MCF 10A (cell line): ENCODE measurements at regions not wholly inside any gene's neighbourhood (a gene's known extent, or its start where the extent isn't known, plus 50 kb on each side); places are given as distances from the start of the nearest gene placed in this dataset.

Experiments
- BruUV-seq: library from RNA; stranded (reverse); fragments of 400-500 nt; replicated peaks from 2 replicates; lab custom pipeline; 2021; lab: Mats Ljungman, UMichigan
- CTCF ChIA-PET: fragments of 300-600 bp; sonication (Branson Sonifier 250); formaldehyde crosslinking; extraction: SDS; loops from one replicate; lab custom pipeline; 2021; ENCODE audit warnings: antibody characterized with exemption, inconsistent platforms; lab: Yijun Ruan, JAX
- POLR2A ChIA-PET: fragments of 300-600, 350-650 bp; sonication (Branson Sonifier 250); formaldehyde crosslinking; extraction: SDS; loops from one replicate; lab custom pipeline; 2020; ENCODE audit warnings: antibody characterized with exemption, inconsistent platforms; lab: Yijun Ruan, JAX
- DNase-seq: peaks from one replicate; pipeline ENCODE4 v3.0.0-alpha.2; 2018; ENCODE audit not compliant: unreplicated experiment
- H3K27ac Mint-ChIP-seq: one replicate; pipeline ENCODE4 v1.8.0; 2022; ENCODE audit warnings: mild to moderate bottlenecking, low read depth, mixed read lengths; ENCODE audit not compliant: unreplicated experiment
- H3K27me3 Mint-ChIP-seq: one replicate; pipeline ENCODE4 v1.8.0; 2022; ENCODE audit warnings: mixed read lengths; ENCODE audit not compliant: insufficient read depth, unreplicated experiment
- H3K36me3 Mint-ChIP-seq: one replicate; pipeline ENCODE4 v1.8.0; 2022; ENCODE audit warnings: mild to moderate bottlenecking, moderate library complexity, mixed read lengths; ENCODE audit not compliant: insufficient read depth, unreplicated experiment
- H3K4me1 Mint-ChIP-seq: one replicate; pipeline ENCODE4 v1.8.0; 2022; ENCODE audit warnings: mixed read lengths; ENCODE audit not compliant: insufficient read depth, unreplicated experiment
- H3K4me3 Mint-ChIP-seq: one replicate; pipeline ENCODE4 v1.8.0; 2022; ENCODE audit warnings: mild to moderate bottlenecking, moderate library complexity, mixed read lengths; ENCODE audit not compliant: unreplicated experiment
- H3K9me3 Mint-ChIP-seq: one replicate; pipeline ENCODE4 v1.8.0; 2022; ENCODE audit warnings: mixed read lengths; ENCODE audit not compliant: unreplicated experiment
- intact Hi-C: fragments of 100-400 bp; cut with micrococcal nuclease; formaldehyde crosslinking; loops from 2 replicates; pipeline ENCODE4 v1.14.1; 2022
- TF ChIP-seq, protein P1 (sequence below): fragments of 200-600 bp; IDR thresholded peaks from one replicate; pipeline ENCODE4 v1.8.0; 2022; ENCODE audit warnings: antibody characterized with exemption, mild to moderate bottlenecking; ENCODE audit not compliant: unreplicated experiment

DNA sequence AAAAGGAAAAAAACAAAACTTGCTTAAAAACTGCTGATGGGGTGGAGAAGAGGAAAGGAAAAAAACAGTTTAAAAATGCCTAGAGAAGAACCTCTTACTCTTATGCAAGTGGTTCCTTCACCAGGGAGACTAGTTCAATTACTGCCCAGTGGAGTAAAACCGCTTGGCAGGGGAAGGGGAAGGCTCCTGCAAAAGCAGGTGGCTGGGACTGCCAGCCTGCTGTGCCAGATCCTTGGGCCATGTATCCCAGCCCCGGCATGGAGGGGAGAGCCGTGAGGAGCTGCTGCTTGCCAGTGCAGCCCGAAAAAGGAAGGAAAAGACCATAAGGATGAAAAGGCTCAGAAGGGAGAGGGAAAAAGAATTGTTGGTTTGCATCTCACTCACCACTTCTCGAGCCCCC lies 123.0 kb downstream of the FSCB start:
- no peak for DNase-seq
- ChIA-PET CTCF (no interaction called here), POLR2A (interaction anchor here (1.1 kb wide), 1 partner anchor 12 kb away, joined by 3 read pairs; no protein-coding TSS in a partner anchor)
- TF ChIP-seq, protein P1, sequence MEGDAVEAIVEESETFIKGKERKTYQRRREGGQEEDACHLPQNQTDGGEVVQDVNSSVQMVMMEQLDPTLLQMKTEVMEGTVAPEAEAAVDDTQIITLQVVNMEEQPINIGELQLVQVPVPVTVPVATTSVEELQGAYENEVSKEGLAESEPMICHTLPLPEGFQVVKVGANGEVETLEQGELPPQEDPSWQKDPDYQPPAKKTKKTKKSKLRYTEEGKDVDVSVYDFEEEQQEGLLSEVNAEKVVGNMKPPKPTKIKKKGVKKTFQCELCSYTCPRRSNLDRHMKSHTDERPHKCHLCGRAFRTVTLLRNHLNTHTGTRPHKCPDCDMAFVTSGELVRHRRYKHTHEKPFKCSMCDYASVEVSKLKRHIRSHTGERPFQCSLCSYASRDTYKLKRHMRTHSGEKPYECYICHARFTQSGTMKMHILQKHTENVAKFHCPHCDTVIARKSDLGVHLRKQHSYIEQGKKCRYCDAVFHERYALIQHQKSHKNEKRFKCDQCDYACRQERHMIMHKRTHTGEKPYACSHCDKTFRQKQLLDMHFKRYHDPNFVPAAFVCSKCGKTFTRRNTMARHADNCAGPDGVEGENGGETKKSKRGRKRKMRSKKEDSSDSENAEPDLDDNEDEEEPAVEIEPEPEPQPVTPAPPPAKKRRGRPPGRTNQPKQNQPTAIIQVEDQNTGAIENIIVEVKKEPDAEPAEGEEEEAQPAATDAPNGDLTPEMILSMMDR: no peak
- Mint-ChIP-seq H3K4me3 (no peak overlapping the region), H3K36me3 (peaks cover 4% of the 10 kb centered on the region), H3K9me3 (no peaks in the 10 kb centered on the region), H3K27ac (no peak overlapping the region), H3K27me3 (no peaks in the 10 kb centered on the region), H3K4me1 (no peaks in the 10 kb centered on the region)
- no TSS peak for BruUV-seq
- intact Hi-C loops: no loop called here

DNA sequence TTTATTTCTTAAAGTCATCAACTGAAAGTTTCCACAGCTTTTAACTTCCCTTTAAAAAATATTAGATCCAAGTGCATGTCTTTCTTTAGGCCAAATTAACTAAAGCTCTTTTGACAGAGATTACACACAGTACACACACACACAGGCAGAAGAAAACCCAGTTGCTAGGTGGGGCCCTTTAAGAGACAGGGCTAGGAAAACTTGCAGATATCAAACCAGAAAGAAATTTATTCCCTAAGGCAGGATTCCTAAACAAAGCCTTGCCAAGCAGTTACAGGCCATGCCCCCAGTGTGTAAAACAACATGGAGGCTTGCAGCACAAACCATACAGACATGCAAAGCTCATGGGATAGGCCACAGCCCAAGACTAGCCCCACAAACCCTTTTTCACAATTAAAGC lies 123.4 kb downstream of the FSCB start:
- POLR2A ChIA-PET: interaction anchor here (1.1 kb wide), 1 partner anchor 12 kb away, joined by 3 read pairs; no protein-coding TSS in a partner anchor
- no peak overlapping the region for H3K4me3 Mint-ChIP-seq
- CTCF ChIA-PET: interaction anchor here (0.6 kb wide), 1 partner anchor 505 kb away, joined by 3 read pairs; no protein-coding TSS in a partner anchor
- no peaks in the 10 kb centered on the region for H3K9me3 Mint-ChIP-seq
- TF ChIP-seq, protein P1: no peak
- H3K27ac Mint-ChIP-seq: no peak overlapping the region
- no peak for DNase-seq
- peaks cover 4% of the 10 kb centered on the region for H3K36me3 Mint-ChIP-seq
- H3K4me1 Mint-ChIP-seq: no peaks in the 10 kb centered on the region
- no peaks in the 10 kb centered on the region for H3K27me3 Mint-ChIP-seq
- intact Hi-C loops: no loop called here
- no TSS peak for BruUV-seq

DNA sequence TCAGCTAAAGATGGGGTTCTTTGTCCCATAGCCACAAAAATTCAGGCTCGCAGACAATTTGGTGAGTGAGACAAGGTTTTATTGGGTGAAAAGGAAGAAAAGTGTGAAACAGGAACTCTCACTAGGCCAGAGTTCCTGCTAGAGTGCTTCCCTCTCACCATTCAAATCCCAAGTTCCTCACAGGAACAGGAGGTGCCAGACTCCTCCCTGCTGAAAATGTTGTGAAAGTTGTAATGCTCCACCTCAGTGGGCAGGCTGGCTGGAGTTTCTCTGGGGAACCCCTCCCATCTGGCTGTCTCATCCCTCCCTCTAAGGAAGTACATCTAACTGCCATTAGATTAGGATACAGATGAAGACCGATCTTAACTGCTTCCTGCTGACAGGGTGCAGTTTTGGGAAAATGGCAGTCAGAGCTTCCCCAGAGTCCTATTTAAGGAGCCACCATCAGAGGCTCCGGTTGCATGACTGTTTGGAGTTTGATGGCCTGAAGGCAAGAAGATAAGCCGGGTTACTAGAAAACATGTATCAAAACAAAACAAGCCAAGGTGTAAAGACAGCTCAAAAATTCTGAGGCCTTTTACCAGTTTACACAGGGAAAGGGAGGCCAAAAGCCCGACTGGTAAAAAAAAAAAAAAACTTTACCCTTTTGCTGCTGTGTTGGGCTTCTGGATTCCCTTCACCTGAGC lies 127.6 kb downstream of the FSCB start:
- no peak for DNase-seq
- no peaks in the 10 kb centered on the region for H3K27me3 Mint-ChIP-seq
- peaks cover 9% of the 10 kb centered on the region for H3K9me3 Mint-ChIP-seq
- peaks cover 4% of the 10 kb centered on the region for H3K36me3 Mint-ChIP-seq
- H3K4me3 Mint-ChIP-seq: no peak overlapping the region
- intact Hi-C loops: no loop called here
- TF ChIP-seq, protein P1: no peak
- ChIA-PET CTCF (no interaction called here), POLR2A (interaction anchor here (0.5 to 0.7 kb wide), 3 partner anchors 129 to 1111 kb away, joined by 3 to 4 read pairs (median 4); no protein-coding TSS in a partner anchor)
- BruUV-seq: no TSS peak
- H3K27ac Mint-ChIP-seq: no peak overlapping the region
- H3K4me1 Mint-ChIP-seq: no peaks in the 10 kb centered on the region

DNA sequence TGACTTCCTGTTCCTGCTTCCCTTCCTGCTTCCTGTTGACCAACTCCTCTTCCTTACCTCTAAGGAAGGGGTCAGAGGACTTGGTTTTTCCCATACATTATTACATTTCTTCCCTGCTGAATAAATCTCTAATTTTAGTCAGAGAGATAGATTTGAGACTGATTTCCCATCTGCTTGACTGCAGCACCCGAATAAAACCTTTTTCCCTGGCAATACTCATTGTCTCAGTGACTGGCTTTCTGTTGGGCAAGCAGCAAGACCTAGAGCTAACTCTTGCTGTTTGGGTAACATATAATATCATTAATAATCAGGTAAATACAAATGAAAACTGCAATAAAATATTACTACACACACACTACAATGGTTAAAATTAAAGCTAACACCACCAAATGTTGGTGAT lies 132.2 kb downstream of the FSCB start:
- ChIA-PET CTCF (no interaction called here), POLR2A (no interaction called here)
- Mint-ChIP-seq H3K4me3 (no peak overlapping the region), H3K27me3 (no peaks in the 10 kb centered on the region), H3K27ac (no peak overlapping the region), H3K4me1 (no peaks in the 10 kb centered on the region), H3K9me3 (peaks cover 9% of the 10 kb centered on the region), H3K36me3 (peaks cover 4% of the 10 kb centered on the region)
- no peak for DNase-seq
- intact Hi-C loops: no loop called here
- TF ChIP-seq, protein P1: no peak
- BruUV-seq: no TSS peak
